Loucy (cell line): ENCODE measurements at regions not wholly inside any gene's neighbourhood (a gene's known extent, or its start where the extent isn't known, plus 50 kb on each side); places are given as distances from the start of the nearest gene placed in this dataset.

ENCODE experiments used
- H2AFZ ChIP-seq: fragments of 200-600 bp; sonication (generic); 2 replicates; pipeline ENCODE4 v1.6.0; 2016; ENCODE audit warnings: antibody characterized with exemption, mild to moderate bottlenecking, low read length, moderate library complexity
- H3F3A ChIP-seq: fragments of 200-600 bp; 2 replicates; pipeline ENCODE4 v1.6.0; 2016; ENCODE audit warnings: antibody characterized with exemption, low read depth, mild to moderate bottlenecking
- H3K27me3 ChIP-seq: fragments of 200-600 bp; sonication (generic); 2 replicates; pipeline ENCODE4 v1.6.1; 2014; ENCODE audit warnings: low read length, mild to moderate bottlenecking; ENCODE audit not compliant: insufficient read depth, poor library complexity, severe bottlenecking
- H3K36me3 ChIP-seq: fragments of 200-600 bp; sonication (generic); 2 replicates; pipeline ENCODE4 v1.6.1; 2016; ENCODE audit warnings: low read length; ENCODE audit not compliant: insufficient read depth
- H3K4me1 ChIP-seq: fragments of 200-600 bp; sonication (generic); 2 replicates; pipeline ENCODE4 v1.5.1; 2014; ENCODE audit warnings: low read length, mild to moderate bottlenecking; ENCODE audit not compliant: insufficient read depth, poor library complexity, severe bottlenecking
- H3K4me2 ChIP-seq: fragments of 200-600 bp; sonication (generic); 2 replicates; pipeline ENCODE4 v1.6.0; 2014; ENCODE audit warnings: antibody characterized with exemption, low read length, low read depth, mild to moderate bottlenecking; ENCODE audit not compliant: poor library complexity, severe bottlenecking
- H3K4me3 ChIP-seq: fragments of 200-600 bp; sonication (generic); 2 replicates; pipeline ENCODE4 v1.5.1; 2014; ENCODE audit warnings: low read length, mild to moderate bottlenecking, mixed read lengths; ENCODE audit not compliant: poor library complexity, severe bottlenecking
- H3K79me2 ChIP-seq: fragments of 200-600 bp; sonication (generic); 2 replicates; pipeline ENCODE4 v1.6.1; 2014; ENCODE audit warnings: low read length; ENCODE audit not compliant: insufficient read depth
- H3K9ac ChIP-seq: fragments of 200-600 bp; sonication (generic); 2 replicates; pipeline ENCODE4 v1.6.0; 2014; ENCODE audit warnings: mild to moderate bottlenecking, low read depth, low read length, moderate library complexity; ENCODE audit not compliant: poor library complexity, severe bottlenecking
- H3K9me2 ChIP-seq: fragments of 200-600 bp; sonication (generic); replicated peaks from 2 replicates; pipeline ENCODE4 v1.6.1; 2016; ENCODE audit warnings: low read depth, low read length, mixed read lengths
- H3K9me3 ChIP-seq: fragments of 200-600 bp; sonication (generic); 2 replicates; pipeline ENCODE4 v1.6.1; 2014; ENCODE audit warnings: mild to moderate bottlenecking, antibody characterized with exemption, low read length, low read depth; ENCODE audit not compliant: insufficient read depth
- H4K20me1 ChIP-seq: fragments of 200-600 bp; sonication (generic); 2 replicates; pipeline ENCODE4 v1.6.0; 2014; ENCODE audit warnings: antibody characterized with exemption, low read length, mild to moderate bottlenecking; ENCODE audit not compliant: insufficient read depth, poor library complexity, severe bottlenecking
- CTCF ChIP-seq: fragments of 200-600 bp; sonication (generic); conservative IDR thresholded peaks from 2 replicates; pipeline ENCODE4 v1.5.1; 2014; ENCODE audit warnings: mild to moderate bottlenecking, antibody characterized with exemption, low read length
- EZH2phosphoT487 ChIP-seq: fragments of 200-600 bp; IDR thresholded peaks from 2 replicates; pipeline ENCODE4 v1.6.1; 2018; ENCODE audit warnings: antibody characterized with exemption, mild to moderate bottlenecking, moderate library complexity, borderline replicate concordance

GRCh38 chr16:79493911-79494310, 106.6 kb downstream of the MAF start:
- Histone ChIP-seq H3F3A (no peaks in the 10 kb centered on the region), H4K20me1 (no peaks in the 10 kb centered on the region), H3K79me2 (no peaks in the 10 kb centered on the region), H3K9me2 (no peaks in the 10 kb centered on the region), H3K9me3 (no peaks in the 10 kb centered on the region), H3K4me3 (no peak overlapping the region), H3K9ac (no peak overlapping the region), H3K36me3 (no peaks in the 10 kb centered on the region), H3K27me3 (no peaks in the 10 kb centered on the region), H3K4me1 (peaks cover 17% of the 10 kb centered on the region), H2AFZ (no peak overlapping the region), H3K4me2 (no peak overlapping the region)
- TF ChIP-seq EZH2phosphoT487: no peak
- TF ChIP-seq CTCF: no peak

GRCh38 chr16:79492036-79492435, 108.5 kb downstream of the MAF start:
- Histone ChIP-seq H3K9me3 (no peaks in the 10 kb centered on the region), H3F3A (no peaks in the 10 kb centered on the region), H3K9me2 (no peaks in the 10 kb centered on the region), H4K20me1 (no peaks in the 10 kb centered on the region), H3K4me2 (no peak overlapping the region), H3K4me1 (no peaks in the 10 kb centered on the region), H3K27me3 (no peaks in the 10 kb centered on the region), H3K4me3 (no peak overlapping the region), H3K79me2 (no peaks in the 10 kb centered on the region), H3K36me3 (no peaks in the 10 kb centered on the region), H3K9ac (no peak overlapping the region), H2AFZ (no peak overlapping the region)
- TF ChIP-seq EZH2phosphoT487 (no peak), CTCF (no peak)

GRCh38 chr16:79485020-79485419, 115.5 kb downstream of the MAF start:
- Histone ChIP-seq H3K36me3 (no peaks in the 10 kb centered on the region), H3K9me3 (no peaks in the 10 kb centered on the region), H4K20me1 (no peaks in the 10 kb centered on the region), H3K9ac (no peak overlapping the region), H3K79me2 (no peaks in the 10 kb centered on the region), H3K9me2 (no peaks in the 10 kb centered on the region), H3K4me1 (no peaks in the 10 kb centered on the region), H3F3A (no peaks in the 10 kb centered on the region), H3K4me3 (no peak overlapping the region), H3K27me3 (no peaks in the 10 kb centered on the region), H2AFZ (no peak overlapping the region), H3K4me2 (no peak overlapping the region)
- TF ChIP-seq CTCF: no peak
- no peak for TF ChIP-seq EZH2phosphoT487
